KMS-11 (cell line): ENCODE measurements at regions not wholly inside any gene's neighbourhood (a gene's known extent, or its start where the extent isn't known, plus 50 kb on each side); places are given as distances from the start of the nearest gene placed in this dataset.

Source experiments
- H2AFZ ChIP-seq: fragments of 200-600 bp; sonication (generic); 2 replicates; pipeline ENCODE4 v1.6.1; 2016; ENCODE audit warnings: antibody characterized with exemption, mixed run types, low read depth
- H3K27ac ChIP-seq: fragments of 200-600 bp; sonication (generic); 2 replicates; pipeline ENCODE4 v1.6.1; 2016; ENCODE audit warnings: mild to moderate bottlenecking, mixed run types
- H3K27me3 ChIP-seq: fragments of 200-600 bp; sonication (generic); 2 replicates; pipeline ENCODE4 v1.6.1; 2017; ENCODE audit warnings: mild to moderate bottlenecking, low read depth, mixed run types, moderate library complexity; ENCODE audit not compliant: insufficient read depth
- H3K36me3 ChIP-seq: fragments of 200-600 bp; sonication (generic); 2 replicates; pipeline ENCODE4 v1.6.1; 2017; ENCODE audit warnings: mild to moderate bottlenecking, mixed run types; ENCODE audit not compliant: insufficient read depth
- H3K4me1 ChIP-seq: fragments of 200-600 bp; sonication (generic); 2 replicates; pipeline ENCODE4 v1.6.1; 2016; ENCODE audit warnings: mild to moderate bottlenecking, low read depth, mixed run types; ENCODE audit not compliant: poor library complexity, severe bottlenecking
- H3K4me2 ChIP-seq: fragments of 200-600 bp; sonication (generic); 2 replicates; pipeline ENCODE4 v1.7.0; 2016; ENCODE audit warnings: mild to moderate bottlenecking, mixed run types
- H3K4me3 ChIP-seq: fragments of 200-600 bp; sonication (generic); IDR thresholded peaks from 2 replicates; pipeline ENCODE4 v1.6.1; 2017; ENCODE audit warnings: low read depth, low read length, mixed read lengths; ENCODE audit not compliant: insufficient read depth
- H3K79me2 ChIP-seq: fragments of 200-600 bp; sonication (generic); 2 replicates; pipeline ENCODE4 v1.6.1; 2016; ENCODE audit warnings: low read depth, mixed run types; ENCODE audit not compliant: insufficient read depth
- H3K9ac ChIP-seq: fragments of 200-600 bp; sonication (generic); 2 replicates; pipeline ENCODE4 v1.6.1; 2016; ENCODE audit warnings: mild to moderate bottlenecking, mixed run types
- H4K20me1 ChIP-seq: fragments of 200-600 bp; sonication (generic); 2 replicates; pipeline ENCODE4 v1.6.1; 2016; ENCODE audit warnings: mild to moderate bottlenecking, mixed run types; ENCODE audit not compliant: insufficient read depth
- TF ChIP-seq, protein P1 (sequence below): fragments of 200-600 bp; sonication (generic); conservative IDR thresholded peaks from 2 replicates; pipeline ENCODE4 v1.6.1; 2017; ENCODE audit warnings: low read depth, mild to moderate bottlenecking, antibody characterized with exemption, low read length, moderate library complexity, mixed read lengths

DNA sequence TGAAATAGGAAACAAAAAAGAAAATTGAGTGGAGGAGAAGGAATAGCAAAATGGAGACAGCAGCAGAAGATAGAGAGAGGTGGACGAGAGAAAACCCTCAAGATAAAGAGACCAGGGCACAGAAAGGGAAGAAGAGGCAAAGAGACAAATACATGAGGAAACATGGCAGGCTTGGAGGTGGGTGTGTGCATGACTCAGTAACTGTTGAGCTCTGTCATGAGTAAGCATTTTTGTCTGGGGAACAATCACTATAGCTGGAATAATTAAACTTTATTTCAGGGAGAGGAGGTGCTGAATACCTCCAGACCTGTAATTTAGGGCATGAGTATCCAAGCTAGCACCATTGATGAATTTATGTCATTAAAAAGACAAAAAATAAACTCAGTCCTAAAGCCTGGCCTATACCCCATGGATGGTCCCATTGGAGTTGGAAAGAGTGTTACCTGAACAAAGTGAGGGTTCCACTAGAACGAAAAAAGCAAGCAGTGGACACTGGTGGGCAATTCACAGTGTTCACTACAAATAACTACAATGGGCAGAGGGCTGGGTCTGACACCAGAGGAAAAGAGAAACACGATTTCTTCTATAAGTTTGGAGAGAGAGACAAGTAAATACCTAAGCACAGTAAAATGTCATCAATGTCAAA is 145.5 kb downstream of the ADCYAP1 start:
- no peak overlapping the region for H3K4me2 ChIP-seq
- H3K27ac ChIP-seq, result no peak overlapping the region
- TF ChIP-seq, protein P1, sequence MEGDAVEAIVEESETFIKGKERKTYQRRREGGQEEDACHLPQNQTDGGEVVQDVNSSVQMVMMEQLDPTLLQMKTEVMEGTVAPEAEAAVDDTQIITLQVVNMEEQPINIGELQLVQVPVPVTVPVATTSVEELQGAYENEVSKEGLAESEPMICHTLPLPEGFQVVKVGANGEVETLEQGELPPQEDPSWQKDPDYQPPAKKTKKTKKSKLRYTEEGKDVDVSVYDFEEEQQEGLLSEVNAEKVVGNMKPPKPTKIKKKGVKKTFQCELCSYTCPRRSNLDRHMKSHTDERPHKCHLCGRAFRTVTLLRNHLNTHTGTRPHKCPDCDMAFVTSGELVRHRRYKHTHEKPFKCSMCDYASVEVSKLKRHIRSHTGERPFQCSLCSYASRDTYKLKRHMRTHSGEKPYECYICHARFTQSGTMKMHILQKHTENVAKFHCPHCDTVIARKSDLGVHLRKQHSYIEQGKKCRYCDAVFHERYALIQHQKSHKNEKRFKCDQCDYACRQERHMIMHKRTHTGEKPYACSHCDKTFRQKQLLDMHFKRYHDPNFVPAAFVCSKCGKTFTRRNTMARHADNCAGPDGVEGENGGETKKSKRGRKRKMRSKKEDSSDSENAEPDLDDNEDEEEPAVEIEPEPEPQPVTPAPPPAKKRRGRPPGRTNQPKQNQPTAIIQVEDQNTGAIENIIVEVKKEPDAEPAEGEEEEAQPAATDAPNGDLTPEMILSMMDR, result no peak

DNA sequence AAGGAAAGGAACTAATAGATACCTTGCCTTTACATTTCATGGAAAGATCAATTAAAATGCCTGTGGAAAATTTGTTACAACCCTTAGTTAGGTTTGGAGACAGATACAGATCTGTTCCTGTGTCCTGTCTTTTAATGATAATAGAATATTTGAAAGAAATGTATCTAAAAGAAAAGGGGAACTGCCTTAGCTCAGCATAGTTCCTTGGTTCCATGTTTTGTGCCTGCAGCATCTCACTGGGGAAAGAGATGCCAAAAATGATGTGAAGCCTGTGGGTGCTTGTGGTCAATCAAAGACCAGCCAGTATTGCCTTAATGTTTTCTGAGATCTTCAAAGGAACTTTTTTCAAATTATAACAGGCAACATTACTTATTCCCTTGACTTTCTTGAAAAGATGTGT is 147.6 kb downstream of the ADCYAP1 start:
- Histone ChIP-seq H3K27me3 (no peaks in the 10 kb centered on the region), H3K27ac (no peak overlapping the region), H3K4me1 (no peaks in the 10 kb centered on the region), H3K36me3 (no peaks in the 10 kb centered on the region), H3K4me2 (no peak overlapping the region), H4K20me1 (no peaks in the 10 kb centered on the region), H3K4me3 (no peak overlapping the region), H2AFZ (no peak overlapping the region), H3K9ac (no peak overlapping the region), H3K79me2 (no peaks in the 10 kb centered on the region)
- TF ChIP-seq, protein P1, result no peak

More for the DNA sequence above, 145.5 kb downstream of the ADCYAP1 start:
- Histone ChIP-seq H2AFZ (no peak overlapping the region), H3K9ac (no peak overlapping the region), H3K36me3 (no peaks in the 10 kb centered on the region), H3K4me1 (no peaks in the 10 kb centered on the region), H3K27me3 (no peaks in the 10 kb centered on the region), H3K4me3 (no peak overlapping the region), H4K20me1 (no peaks in the 10 kb centered on the region), H3K79me2 (no peaks in the 10 kb centered on the region)

- Histone ChIP-seq H3K27ac (no peak overlapping the region), H3K4me1 (no peaks in the 10 kb centered on the region), H3K9ac (no peak overlapping the region), H3K27me3 (no peaks in the 10 kb centered on the region), H3K4me2 (no peak overlapping the region), H3K4me3 (no peak overlapping the region), H3K36me3 (no peaks in the 10 kb centered on the region), H4K20me1 (no peaks in the 10 kb centered on the region), H2AFZ (no peak overlapping the region), H3K79me2 (no peaks in the 10 kb centered on the region)
- TF ChIP-seq, protein P1, result no peak
Measured at GRCh38 chr18:1053331-1054315, 149.0 kb downstream of the ADCYAP1 start.

DNA sequence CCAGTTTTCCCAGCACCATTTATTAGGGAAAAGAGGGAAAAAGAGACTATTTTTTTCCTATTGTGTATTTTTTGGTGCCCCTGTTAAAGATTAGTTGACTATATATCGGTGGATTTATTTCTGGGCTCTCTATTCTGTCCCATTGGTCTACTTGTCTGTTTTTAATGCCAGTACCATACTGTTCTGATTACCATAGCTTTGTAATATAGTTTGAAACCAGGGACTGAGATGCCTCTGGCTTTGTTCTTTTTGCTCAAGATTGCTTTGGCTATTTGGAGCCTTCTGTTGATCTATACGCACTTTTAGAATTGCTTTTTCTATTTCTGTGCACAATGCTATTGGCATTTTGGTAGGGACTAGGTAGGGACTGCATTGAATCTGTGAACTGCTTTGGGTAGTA is 151.7 kb downstream of the ADCYAP1 start:
- H3K27ac ChIP-seq, result no peak overlapping the region
- no peaks in the 10 kb centered on the region for H3K4me1 ChIP-seq
- H3K4me3 ChIP-seq, result no peak overlapping the region
- no peak overlapping the region for H3K9ac ChIP-seq
- TF ChIP-seq, protein P1, result no peak
- no peaks in the 10 kb centered on the region for H3K36me3 ChIP-seq
- H2AFZ ChIP-seq, result no peak overlapping the region
- H3K4me2 ChIP-seq, result no peak overlapping the region
- no peaks in the 10 kb centered on the region for H4K20me1 ChIP-seq
- no peaks in the 10 kb centered on the region for H3K79me2 ChIP-seq
- H3K27me3 ChIP-seq, result no peaks in the 10 kb centered on the region
